ENCODE measurements at regions not wholly inside any gene's neighbourhood (a gene's known extent, or its start where the extent isn't known, plus 50 kb on each side); places are given as distances from the start of the nearest gene placed in this dataset.

DNA sequence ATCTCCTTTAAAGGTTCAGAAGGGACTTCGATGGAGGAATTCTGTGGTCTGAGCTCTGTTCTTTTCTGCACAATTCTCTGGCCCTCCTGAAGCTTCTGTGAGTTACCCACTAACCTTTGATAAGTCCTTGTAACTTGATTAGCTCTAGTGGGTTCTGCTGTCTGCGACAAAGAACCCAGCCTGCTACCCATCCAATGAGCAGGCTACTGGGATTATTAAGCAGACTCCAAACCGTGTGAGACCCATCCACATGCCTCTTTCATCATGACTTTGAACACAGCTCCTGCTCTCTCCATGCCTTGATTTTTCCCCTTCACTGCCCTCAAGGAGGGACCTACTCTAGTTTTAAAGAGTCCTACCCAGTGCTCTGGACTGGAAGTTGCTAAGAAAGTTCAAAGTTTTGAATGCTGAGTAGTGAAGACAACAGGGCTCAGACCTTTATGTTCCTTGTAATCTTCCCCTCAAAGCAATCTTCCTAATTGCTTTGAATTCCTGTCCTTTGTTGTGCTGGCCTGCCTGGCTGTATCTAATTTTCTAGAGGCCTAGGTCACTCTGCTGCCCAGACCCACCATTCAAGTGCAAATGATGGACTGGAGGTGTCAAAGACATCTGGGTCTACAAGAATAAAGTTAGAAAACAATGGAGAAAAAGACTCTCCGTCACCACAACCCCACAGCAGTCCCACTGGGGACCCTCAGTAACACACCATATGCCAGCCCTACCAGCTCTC is 146.9 kb downstream of the RHOU start:
- no peak for DNase-seq
- H3K36me3 ChIP-seq, result no peaks in the 10 kb centered on the region
- ATAC-seq, result no peak
- no peak for TF ChIP-seq POLR2A (IDR thresholded peaks at IDR 0.05)
- TF ChIP-seq, protein P1, sequence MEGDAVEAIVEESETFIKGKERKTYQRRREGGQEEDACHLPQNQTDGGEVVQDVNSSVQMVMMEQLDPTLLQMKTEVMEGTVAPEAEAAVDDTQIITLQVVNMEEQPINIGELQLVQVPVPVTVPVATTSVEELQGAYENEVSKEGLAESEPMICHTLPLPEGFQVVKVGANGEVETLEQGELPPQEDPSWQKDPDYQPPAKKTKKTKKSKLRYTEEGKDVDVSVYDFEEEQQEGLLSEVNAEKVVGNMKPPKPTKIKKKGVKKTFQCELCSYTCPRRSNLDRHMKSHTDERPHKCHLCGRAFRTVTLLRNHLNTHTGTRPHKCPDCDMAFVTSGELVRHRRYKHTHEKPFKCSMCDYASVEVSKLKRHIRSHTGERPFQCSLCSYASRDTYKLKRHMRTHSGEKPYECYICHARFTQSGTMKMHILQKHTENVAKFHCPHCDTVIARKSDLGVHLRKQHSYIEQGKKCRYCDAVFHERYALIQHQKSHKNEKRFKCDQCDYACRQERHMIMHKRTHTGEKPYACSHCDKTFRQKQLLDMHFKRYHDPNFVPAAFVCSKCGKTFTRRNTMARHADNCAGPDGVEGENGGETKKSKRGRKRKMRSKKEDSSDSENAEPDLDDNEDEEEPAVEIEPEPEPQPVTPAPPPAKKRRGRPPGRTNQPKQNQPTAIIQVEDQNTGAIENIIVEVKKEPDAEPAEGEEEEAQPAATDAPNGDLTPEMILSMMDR (IDR thresholded peaks at IDR 0.05), result no peak
- H3K4me3 ChIP-seq, result no peak overlapping the region
- H3K27ac ChIP-seq, result no peak overlapping the region
- H3K27me3 ChIP-seq, result no peaks in the 10 kb centered on the region
- H3K9me3 ChIP-seq, result peaks cover 0 to 12% (median 0%) of the 10 kb centered on the region in 12 donors
- WGBS, 4 donors, result 77 to 86% (median 80%) methylated on average over 4 of the region's 4 CpGs
- intact Hi-C loops (cut with DNase I), result no loop called here
- no peaks in the 10 kb centered on the region for H3K4me1 ChIP-seq

DNA sequence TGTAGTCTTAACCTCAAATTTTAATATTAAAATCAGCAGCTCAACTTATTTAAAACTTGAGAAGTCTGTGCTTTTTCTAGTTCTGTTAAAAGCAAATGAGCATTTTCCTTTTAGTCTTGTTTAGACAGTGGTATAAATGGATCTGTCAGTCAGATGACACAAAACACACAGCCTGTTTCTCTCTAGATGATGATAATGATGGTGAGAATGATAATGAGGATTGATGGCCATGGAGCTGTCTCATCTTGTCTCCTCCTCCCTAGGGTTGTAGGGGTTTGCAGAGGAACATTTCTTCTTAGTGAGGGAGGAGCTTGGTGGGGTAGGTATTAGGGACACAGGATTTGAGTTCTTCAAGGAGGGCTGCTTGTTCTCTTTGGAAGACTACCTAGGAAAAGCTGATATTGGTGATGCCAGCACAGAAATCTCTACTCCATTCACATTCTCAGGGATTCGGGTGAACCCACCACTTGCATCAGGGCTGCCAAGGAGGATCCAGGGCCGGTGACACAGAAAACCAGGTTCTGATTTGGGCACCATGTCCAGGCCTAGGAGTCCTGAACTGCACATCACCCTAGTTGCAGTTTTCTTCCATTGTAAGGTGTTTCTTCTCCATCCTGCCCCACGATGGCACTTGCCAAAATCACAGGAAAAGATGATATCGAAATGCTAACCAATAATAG is 147.6 kb downstream of the RHOU start:
- H3K4me3 ChIP-seq, result no peak overlapping the region
- WGBS, 4 donors, result 84 to 86% (median 86%) methylated on average over 4 of the region's 4 CpGs
- H3K27me3 ChIP-seq, result no peaks in the 10 kb centered on the region
- H3K36me3 ChIP-seq, result no peaks in the 10 kb centered on the region
- DNase-seq (no peak), ATAC-seq (no peak)
- H3K4me1 ChIP-seq, result no peaks in the 10 kb centered on the region
- intact Hi-C loops (cut with DNase I), result no loop called here
- H3K27ac ChIP-seq, result no peak overlapping the region
- peaks cover 0 to 12% (median 0%) of the 10 kb centered on the region in 12 donors for H3K9me3 ChIP-seq
- TF ChIP-seq, protein P1 (IDR thresholded peaks at IDR 0.05), result no peak
- TF ChIP-seq POLR2A (IDR thresholded peaks at IDR 0.05), result no peak

DNA sequence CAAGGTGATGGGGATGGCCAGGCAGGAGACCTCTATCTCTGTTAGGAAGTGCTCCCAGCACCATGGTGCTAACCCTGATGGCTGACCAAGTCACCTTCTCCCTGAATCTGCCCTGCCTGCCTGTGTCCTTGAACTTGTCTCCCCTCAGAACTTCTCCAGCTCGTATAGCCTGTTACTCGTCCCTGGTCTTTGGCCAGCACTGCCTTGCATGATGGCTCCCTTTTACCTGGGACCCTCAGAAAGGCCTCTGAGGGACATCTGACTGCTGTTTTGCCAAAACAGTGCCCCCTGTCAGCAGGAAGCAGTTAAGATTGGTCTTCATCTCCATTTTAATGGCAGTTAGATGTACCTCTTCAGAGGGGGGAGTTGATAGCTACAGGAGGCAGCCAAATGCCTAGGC is 148.3 kb downstream of the RHOU start:
- H3K27me3 ChIP-seq, result no peaks in the 10 kb centered on the region
- TF ChIP-seq, protein P1 (IDR thresholded peaks at IDR 0.05), result no peak
- TF ChIP-seq POLR2A (IDR thresholded peaks at IDR 0.05), result no peak
- H3K4me1 ChIP-seq, result no peaks in the 10 kb centered on the region
- H3K27ac ChIP-seq, result no peak overlapping the region
- no peak overlapping the region for H3K4me3 ChIP-seq
- ATAC-seq, result no peak
- 91 to 94% (median 93%) methylated on average over 2 of the region's 2 CpGs for WGBS, 4 donors
- no peaks in the 10 kb centered on the region for H3K36me3 ChIP-seq
- H3K9me3 ChIP-seq, result peaks cover 0 to 12% (median 0%) of the 10 kb centered on the region in 12 donors
- DNase-seq, result no peak
- intact Hi-C loops (cut with DNase I), result no loop called here

DNA sequence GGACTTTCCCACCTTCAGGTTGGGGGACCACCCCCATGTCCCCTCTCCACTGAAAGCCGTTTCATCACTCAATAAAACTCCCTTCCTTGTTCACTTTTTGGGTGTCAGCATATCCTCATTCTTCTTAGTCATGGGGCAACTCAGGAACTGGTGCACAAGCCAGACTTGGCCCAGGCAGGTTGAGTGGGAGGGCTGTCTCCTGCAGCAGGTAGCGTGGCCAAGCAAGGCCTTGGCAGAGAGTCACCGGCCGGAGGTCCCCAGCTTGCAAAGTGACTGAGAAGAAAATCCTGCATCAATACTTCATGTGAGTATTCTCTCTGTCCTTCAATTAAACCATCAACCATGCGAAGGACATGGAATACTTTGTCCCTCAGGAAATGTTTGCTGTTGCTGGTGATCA is 148.9 kb downstream of the RHOU start:
- Histone ChIP-seq H3K4me3 (no peak overlapping the region), H3K27me3 (no peaks in the 10 kb centered on the region), H3K9me3 (peaks cover 0 to 12% (median 0%) of the 10 kb centered on the region in 12 donors), H3K27ac (no peak overlapping the region), H3K36me3 (no peaks in the 10 kb centered on the region), H3K4me1 (no peaks in the 10 kb centered on the region)
- ATAC-seq (no peak), DNase-seq (no peak)
- intact Hi-C loops (cut with DNase I), result no loop called here
- 93 to 99% (median 94%) methylated on average over 5 of the region's 5 CpGs for WGBS, 4 donors
- TF ChIP-seq POLR2A (IDR thresholded peaks at IDR 0.05), result no peak
- TF ChIP-seq, protein P1 (IDR thresholded peaks at IDR 0.05), result no peak
